Testis (tissue), 2 donors: ENCODE measurements at regions not wholly inside any gene's neighbourhood (a gene's known extent, or its start where the extent isn't known, plus 50 kb on each side); places are given as distances from the start of the nearest gene placed in this dataset.

Experiments used
- POLR2A ChIP-seq: fragments of 450-650 bp; IDR thresholded peaks from one replicate; pipeline ENCODE4 v1.6.1; 2017; ENCODE audit warnings: antibody characterized with exemption, mild to moderate bottlenecking, moderate library complexity
- TF ChIP-seq, protein P1 (sequence below), 3 experiments: fragments of 450-650 bp in 2 of 3; fragments of 200-600 bp in 1 of 3; sonication (generic) in 1 of 3; IDR thresholded peaks; one replicate each; pipeline ENCODE4 v1.5.1; 2016 to 2019; ENCODE audit warnings: antibody characterized with exemption in 3 of 3, mild to moderate bottlenecking in 2 of 3, moderate library complexity in 1 of 3

DNA sequence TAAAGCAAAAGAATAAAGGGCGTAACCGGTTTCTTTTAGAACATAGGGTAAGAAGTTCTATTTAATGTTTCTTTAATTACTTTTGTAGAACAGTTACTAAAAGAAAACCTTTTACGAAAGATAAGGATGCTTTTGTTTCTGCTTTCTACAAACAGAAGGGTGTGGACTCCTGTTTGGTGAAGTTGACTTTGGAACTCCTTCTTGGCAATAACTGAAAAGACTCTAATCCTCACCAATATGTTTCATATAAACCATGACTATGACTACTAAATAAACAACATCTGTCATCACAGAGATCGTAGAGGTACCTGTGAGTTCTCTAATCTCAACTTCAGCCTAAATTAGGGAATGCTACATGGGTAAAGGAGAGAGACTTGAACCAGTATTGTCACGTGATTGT, 210.8 kb upstream of the FLRT2 start:
- TF ChIP-seq, protein P1, sequence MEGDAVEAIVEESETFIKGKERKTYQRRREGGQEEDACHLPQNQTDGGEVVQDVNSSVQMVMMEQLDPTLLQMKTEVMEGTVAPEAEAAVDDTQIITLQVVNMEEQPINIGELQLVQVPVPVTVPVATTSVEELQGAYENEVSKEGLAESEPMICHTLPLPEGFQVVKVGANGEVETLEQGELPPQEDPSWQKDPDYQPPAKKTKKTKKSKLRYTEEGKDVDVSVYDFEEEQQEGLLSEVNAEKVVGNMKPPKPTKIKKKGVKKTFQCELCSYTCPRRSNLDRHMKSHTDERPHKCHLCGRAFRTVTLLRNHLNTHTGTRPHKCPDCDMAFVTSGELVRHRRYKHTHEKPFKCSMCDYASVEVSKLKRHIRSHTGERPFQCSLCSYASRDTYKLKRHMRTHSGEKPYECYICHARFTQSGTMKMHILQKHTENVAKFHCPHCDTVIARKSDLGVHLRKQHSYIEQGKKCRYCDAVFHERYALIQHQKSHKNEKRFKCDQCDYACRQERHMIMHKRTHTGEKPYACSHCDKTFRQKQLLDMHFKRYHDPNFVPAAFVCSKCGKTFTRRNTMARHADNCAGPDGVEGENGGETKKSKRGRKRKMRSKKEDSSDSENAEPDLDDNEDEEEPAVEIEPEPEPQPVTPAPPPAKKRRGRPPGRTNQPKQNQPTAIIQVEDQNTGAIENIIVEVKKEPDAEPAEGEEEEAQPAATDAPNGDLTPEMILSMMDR (IDR thresholded peaks at IDR 0.05) = no peak
- TF ChIP-seq POLR2A = no peak
